C4-2B (cell line): ENCODE measurements at regions not wholly inside any gene's neighbourhood (a gene's known extent, or its start where the extent isn't known, plus 50 kb on each side); places are given as distances from the start of the nearest gene placed in this dataset.

ENCODE experiments used
- CTCF ChIP-seq: fragments of 450-650 bp; conservative IDR thresholded peaks from 2 replicates; pipeline ENCODE4 v1.5.1; 2017; ENCODE audit warnings: mild to moderate bottlenecking
- ZFX ChIP-seq: fragments of 450-650 bp; IDR thresholded peaks from 2 replicates; pipeline ENCODE4 v1.6.1; 2017

- no peak for TF ChIP-seq CTCF
- TF ChIP-seq ZFX: no peak
Observed at GRCh38 chr2:138414014-138414413, 87.6 kb upstream of the SPOPL start.
